A673 (cell line): ENCODE measurements at regions not wholly inside any gene's neighbourhood (a gene's known extent, or its start where the extent isn't known, plus 50 kb on each side); places are given as distances from the start of the nearest gene placed in this dataset.

Source experiments
- BruUV-seq: library from RNA; stranded (reverse); fragments of 400-500 nt; replicated peaks from 2 replicates; lab custom pipeline; 2021; lab: Mats Ljungman, UMichigan
- CTCF ChIA-PET: fragments of 300-600 bp; sonication (Branson Sonifier 250); formaldehyde crosslinking; loops from one replicate; lab custom pipeline; 2022; ENCODE audit warnings: antibody characterized with exemption; lab: Charles Lee
- POLR2A ChIA-PET: fragments of 300-600 bp; sonication (Branson Sonifier 250); formaldehyde crosslinking; loops from one replicate; lab custom pipeline; 2022; ENCODE audit warnings: antibody characterized with exemption; ENCODE audit not compliant: low non-redundant PET; lab: Charles Lee
- DNase-seq: peaks from one replicate; pipeline ENCODE4 v3.0.0-alpha.2; 2015; ENCODE audit warnings: low spot score
- H3K27ac ChIP-seq: fragments of 200-600 bp; sonication (generic); 2 replicates; pipeline ENCODE4 v1.5.1; 2016; ENCODE audit warnings: mixed run types, low read depth, mild to moderate bottlenecking, mixed read lengths, antibody characterized with exemption, low read length; ENCODE audit not compliant: poor library complexity, severe bottlenecking
- H3K27me3 ChIP-seq: fragments of 200-600 bp; sonication (generic); replicated peaks from 2 replicates; pipeline ENCODE4 v1.6.1; 2017; ENCODE audit warnings: mixed run types, low read depth, mild to moderate bottlenecking, mixed read lengths, antibody characterized with exemption, low read length; ENCODE audit not compliant: insufficient read depth, poor library complexity
- H3K36me3 ChIP-seq: fragments of 200-600 bp; sonication (generic); 2 replicates; pipeline ENCODE4 v1.6.1; 2016; ENCODE audit warnings: mixed run types, mild to moderate bottlenecking, mixed read lengths, antibody characterized with exemption, low read length; ENCODE audit not compliant: insufficient read depth, poor library complexity, severe bottlenecking
- H3K4me1 ChIP-seq: fragments of 200-600 bp; sonication (generic); 2 replicates; pipeline ENCODE4 v1.6.1; 2017; ENCODE audit warnings: mixed run types, mild to moderate bottlenecking, mixed read lengths, antibody characterized with exemption, low read length; ENCODE audit not compliant: insufficient read depth, poor library complexity, severe bottlenecking
- H3K4me3 ChIP-seq: fragments of 200-600 bp; sonication (generic); 2 replicates; pipeline ENCODE4 v1.5.1; 2016; ENCODE audit warnings: low read depth, mixed run types, mild to moderate bottlenecking, mixed read lengths, low read length; ENCODE audit not compliant: poor library complexity, severe bottlenecking
- H3K9me3 ChIP-seq: fragments of 200-600 bp; sonication (generic); 2 replicates; pipeline ENCODE4 v1.6.1; 2016; ENCODE audit warnings: mixed run types, low read depth, mild to moderate bottlenecking, mixed read lengths, antibody characterized with exemption, low read length; ENCODE audit not compliant: poor library complexity, severe bottlenecking
- CTCF ChIP-seq: fragments of 300-800, 200-600 bp; sonication (generic); conservative IDR thresholded peaks from 2 replicates; pipeline ENCODE4 v1.5.1; 2017; ENCODE audit warnings: low read depth, mild to moderate bottlenecking, antibody characterized with exemption, low read length, moderate library complexity, mixed read lengths
- EZH2 ChIP-seq: fragments of 200-600 bp; sonication (generic); IDR thresholded peaks from 2 replicates; pipeline ENCODE4 v1.6.1; 2017; ENCODE audit warnings: borderline replicate concordance, low read depth, mild to moderate bottlenecking, mixed read lengths, antibody characterized with exemption, low read length; ENCODE audit not compliant: poor library complexity, severe bottlenecking
- intact Hi-C: fragments of 100-400 bp; cut with micrococcal nuclease; formaldehyde crosslinking; loops from one replicate; pipeline ENCODE4 v1.10.0; 2022; ENCODE audit not compliant: unreplicated experiment

GRCh38 chr5:92944337-92944736 lies 636.7 kb downstream of the NR2F1-AS1 start:
- intact Hi-C loops: no loop called here

GRCh38 chr5:92942762-92943161 lies 638.3 kb downstream of the NR2F1-AS1 start:
- Histone ChIP-seq H3K27me3 (no peaks in the 10 kb centered on the region), H3K4me1 (no peaks in the 10 kb centered on the region), H3K27ac (no peak overlapping the region), H3K36me3 (no peaks in the 10 kb centered on the region), H3K9me3 (no peaks in the 10 kb centered on the region), H3K4me3 (no peak overlapping the region)
- POLR2A ChIA-PET: no interaction called here
- no peak for DNase-seq
- no peak for TF ChIP-seq EZH2
- TF ChIP-seq CTCF: no peak
- intact Hi-C loops: no loop called here
- CTCF ChIA-PET: no interaction called here
- BruUV-seq: no TSS peak

More at GRCh38 chr5:92944337-92944736, 636.7 kb downstream of the NR2F1-AS1 start:
- no peak overlapping the region for H3K27ac ChIP-seq
- H3K4me1 ChIP-seq: no peaks in the 10 kb centered on the region
- H3K27me3 ChIP-seq: no peaks in the 10 kb centered on the region
- peaks cover 6% of the 10 kb centered on the region for H3K9me3 ChIP-seq
- no peaks in the 10 kb centered on the region for H3K36me3 ChIP-seq
- POLR2A ChIA-PET: no interaction called here
- CTCF ChIA-PET: no interaction called here
- TF ChIP-seq CTCF (no peak), EZH2 (no peak)
- BruUV-seq: no TSS peak
- H3K4me3 ChIP-seq: no peak overlapping the region
- no peak for DNase-seq

- POLR2A ChIA-PET: no interaction called here
- no peak overlapping the region for H3K4me3 ChIP-seq
- H3K4me1 ChIP-seq: no peaks in the 10 kb centered on the region
- no peaks in the 10 kb centered on the region for H3K27me3 ChIP-seq
- no peaks in the 10 kb centered on the region for H3K36me3 ChIP-seq
- CTCF ChIA-PET: no interaction called here
- no peak overlapping the region for H3K27ac ChIP-seq
- intact Hi-C loops: no loop called here
- DNase-seq: no peak
- H3K9me3 ChIP-seq: no peaks in the 10 kb centered on the region
- BruUV-seq: no TSS peak
- TF ChIP-seq EZH2 (no peak), CTCF (no peak)
Measured at GRCh38 chr5:92941806-92942205, 639.2 kb downstream of the NR2F1-AS1 start.
